Brain microvascular endothelial cell (primary cell): ENCODE measurements at regions not wholly inside any gene's neighbourhood (a gene's known extent, or its start where the extent isn't known, plus 50 kb on each side); places are given as distances from the start of the nearest gene placed in this dataset.

ENCODE experiments used
- DNase-seq: peaks from one replicate; pipeline ENCODE4 v3.0.0-alpha.2; 2020
- H3K27ac ChIP-seq: fragments of 250-450 bp; sonication (Bioruptor Pico); 2 replicates; pipeline ENCODE4 v1.5.1; 2020; ENCODE audit warnings: mild to moderate bottlenecking, moderate library complexity
- H3K27me3 ChIP-seq: fragments of 250-450 bp; sonication (Bioruptor Pico); replicated peaks from 2 replicates; pipeline ENCODE4 v1.5.1; 2020; ENCODE audit warnings: mild to moderate bottlenecking
- H3K36me3 ChIP-seq: fragments of 250-450 bp; sonication (Bioruptor Pico); replicated peaks from 2 replicates; pipeline ENCODE4 v1.5.1; 2020; ENCODE audit warnings: mild to moderate bottlenecking
- H3K4me3 ChIP-seq: 2 replicates; pipeline ENCODE4 v1.5.1; 2011; ENCODE audit warnings: low read depth, mild to moderate bottlenecking, control low read depth, low read length, moderate library complexity
- in situ Hi-C: cut with HindIII; loops from 2 replicates; pipeline ENCODE4 v1.10.0; 2017; ENCODE audit warnings: low sequenced_read_pairs, low pct_ligation_motif_present
- TF ChIP-seq, protein P1 (sequence below): IDR thresholded peaks from 2 replicates; pipeline ENCODE4 v1.5.1; 2011; ENCODE audit warnings: low read depth, mild to moderate bottlenecking, moderate library complexity, low read length, control low read depth, inconsistent platforms; ENCODE audit errors: missing control alignments

- in situ Hi-C loops: no loop called here
- Histone ChIP-seq H3K27ac (no peak overlapping the region), H3K4me3 (no peak overlapping the region), H3K27me3 (no peaks in the 10 kb centered on the region), H3K36me3 (no peaks in the 10 kb centered on the region)
- TF ChIP-seq, protein P1, sequence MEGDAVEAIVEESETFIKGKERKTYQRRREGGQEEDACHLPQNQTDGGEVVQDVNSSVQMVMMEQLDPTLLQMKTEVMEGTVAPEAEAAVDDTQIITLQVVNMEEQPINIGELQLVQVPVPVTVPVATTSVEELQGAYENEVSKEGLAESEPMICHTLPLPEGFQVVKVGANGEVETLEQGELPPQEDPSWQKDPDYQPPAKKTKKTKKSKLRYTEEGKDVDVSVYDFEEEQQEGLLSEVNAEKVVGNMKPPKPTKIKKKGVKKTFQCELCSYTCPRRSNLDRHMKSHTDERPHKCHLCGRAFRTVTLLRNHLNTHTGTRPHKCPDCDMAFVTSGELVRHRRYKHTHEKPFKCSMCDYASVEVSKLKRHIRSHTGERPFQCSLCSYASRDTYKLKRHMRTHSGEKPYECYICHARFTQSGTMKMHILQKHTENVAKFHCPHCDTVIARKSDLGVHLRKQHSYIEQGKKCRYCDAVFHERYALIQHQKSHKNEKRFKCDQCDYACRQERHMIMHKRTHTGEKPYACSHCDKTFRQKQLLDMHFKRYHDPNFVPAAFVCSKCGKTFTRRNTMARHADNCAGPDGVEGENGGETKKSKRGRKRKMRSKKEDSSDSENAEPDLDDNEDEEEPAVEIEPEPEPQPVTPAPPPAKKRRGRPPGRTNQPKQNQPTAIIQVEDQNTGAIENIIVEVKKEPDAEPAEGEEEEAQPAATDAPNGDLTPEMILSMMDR: no peak
- no peak for DNase-seq
These were observed 91.7 kb downstream of the NKX2-1 start for GRCh38 chr14:36428350-36428749.

DNA sequence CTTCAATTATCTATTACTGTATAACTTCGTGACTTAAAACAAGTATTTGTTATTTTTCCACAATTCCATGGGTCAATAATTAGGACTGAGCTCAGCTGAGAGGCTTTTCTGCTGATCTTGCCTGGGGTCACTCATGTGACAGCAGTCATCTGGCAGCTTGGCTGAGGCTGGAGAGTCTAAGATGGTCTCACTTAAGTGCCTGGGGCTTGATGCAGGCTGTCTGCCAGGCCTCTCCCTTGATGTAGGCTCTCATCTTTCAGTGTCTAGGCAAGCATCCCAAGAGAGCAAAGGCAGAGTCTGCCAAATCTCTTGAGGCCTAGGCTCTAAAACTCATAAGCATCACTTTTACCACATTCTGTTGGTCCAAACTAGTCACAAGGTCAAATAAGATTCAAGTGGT lies 93.2 kb downstream of the NKX2-1 start:
- Histone ChIP-seq H3K27me3 (no peaks in the 10 kb centered on the region), H3K36me3 (no peaks in the 10 kb centered on the region), H3K27ac (no peak overlapping the region), H3K4me3 (no peak overlapping the region)
- DNase-seq: no peak
- in situ Hi-C loops: no loop called here
- TF ChIP-seq, protein P1: no peak

DNA sequence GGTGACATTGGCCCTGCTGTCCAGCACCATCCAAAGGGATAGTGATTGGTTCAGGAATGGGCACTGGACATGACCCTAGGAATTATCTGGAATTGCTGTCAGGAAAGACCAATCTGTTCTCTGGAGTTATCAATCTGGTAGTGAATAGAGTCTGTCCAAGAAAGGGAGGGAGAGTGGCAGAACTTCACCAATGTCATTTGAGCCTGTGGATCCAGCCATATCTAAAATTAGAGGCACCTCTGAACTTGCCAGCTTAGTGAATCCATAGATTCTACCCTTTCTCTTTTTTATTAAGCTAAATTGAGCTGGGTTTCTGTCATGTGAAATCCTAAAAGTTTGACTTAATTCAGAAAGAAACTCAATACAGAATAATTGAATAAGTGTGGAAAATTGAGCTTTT lies 93.9 kb downstream of the NKX2-1 start:
- H3K27ac ChIP-seq: no peak overlapping the region
- H3K4me3 ChIP-seq: no peak overlapping the region
- DNase-seq: no peak
- H3K36me3 ChIP-seq: no peaks in the 10 kb centered on the region
- in situ Hi-C loops: no loop called here
- TF ChIP-seq, protein P1: no peak
- H3K27me3 ChIP-seq: no peaks in the 10 kb centered on the region

DNA sequence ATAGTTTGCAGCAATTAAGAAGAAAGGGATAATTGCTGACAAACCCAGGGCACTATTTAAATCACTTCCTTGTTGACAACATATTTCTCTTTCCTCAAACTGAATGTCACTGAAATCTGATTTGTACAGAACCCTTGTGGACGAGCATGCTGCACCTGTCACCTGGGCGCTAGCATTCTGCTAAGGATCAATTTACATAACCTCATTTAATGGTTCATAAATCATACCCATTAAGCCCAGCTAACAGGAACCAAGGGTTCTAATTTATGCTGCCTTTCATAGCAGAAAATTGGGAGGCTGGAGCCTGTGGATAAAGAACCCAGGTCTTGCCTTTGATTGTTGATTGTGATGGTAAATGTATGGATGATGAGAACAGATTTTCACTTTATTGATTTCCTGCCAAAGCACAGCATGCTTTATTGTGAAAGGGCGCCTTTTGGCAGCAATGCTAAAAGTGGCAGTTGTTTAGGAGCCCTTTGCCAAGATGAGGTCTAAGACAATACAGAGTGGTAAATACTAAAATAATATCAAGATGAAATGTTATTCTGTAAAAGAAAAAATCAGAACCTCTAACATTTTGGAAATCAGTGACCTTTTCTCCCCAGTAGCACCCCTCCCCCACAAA lies 95.4 kb downstream of the NKX2-1 start:
- DNase-seq: no peak
- Histone ChIP-seq H3K27me3 (no peaks in the 10 kb centered on the region), H3K36me3 (no peaks in the 10 kb centered on the region), H3K4me3 (no peak overlapping the region), H3K27ac (no peak overlapping the region)
- in situ Hi-C loops: no loop called here
- TF ChIP-seq, protein P1: no peak

GRCh38 chr14:36423430-36423829 lies 96.6 kb downstream of the NKX2-1 start:
- H3K27me3 ChIP-seq: no peaks in the 10 kb centered on the region
- H3K27ac ChIP-seq: no peak overlapping the region
- in situ Hi-C loops: no loop called here
- no peak overlapping the region for H3K4me3 ChIP-seq
- TF ChIP-seq, protein P1: no peak
- no peaks in the 10 kb centered on the region for H3K36me3 ChIP-seq
- DNase-seq: no peak

DNA sequence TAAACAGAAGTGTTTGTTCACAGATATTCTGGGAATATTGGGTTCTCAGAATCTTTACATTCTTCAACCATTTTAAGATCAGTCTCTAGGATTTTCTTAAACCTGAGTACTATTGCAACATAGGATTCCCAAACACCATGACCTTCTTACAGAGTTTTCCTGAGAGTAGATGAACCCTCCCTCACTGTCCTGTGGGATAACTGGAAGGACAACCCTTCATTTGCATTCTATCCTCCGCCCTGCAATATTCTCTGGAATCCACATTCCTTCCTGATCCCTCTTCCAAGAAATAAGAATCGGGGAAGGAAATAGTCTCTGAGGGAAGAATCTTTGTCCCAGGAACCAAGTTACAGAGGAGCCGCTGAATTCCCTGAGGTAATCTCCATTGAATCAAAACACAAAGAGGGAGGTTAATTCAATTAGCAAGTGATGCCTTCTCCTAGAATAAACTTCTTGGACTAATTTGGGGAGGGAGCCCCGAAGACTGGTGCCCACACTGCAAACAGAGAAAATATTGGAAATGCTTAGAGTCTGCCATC lies 99.8 kb upstream of the MBIP start:
- DNase-seq: no peak
- Histone ChIP-seq H3K27me3 (no peaks in the 10 kb centered on the region), H3K4me3 (no peak overlapping the region), H3K36me3 (no peaks in the 10 kb centered on the region), H3K27ac (no peak overlapping the region)
- in situ Hi-C loops: no loop called here
- TF ChIP-seq, protein P1: no peak
